ENCODE measurements at regions not wholly inside any gene's neighbourhood (a gene's known extent, or its start where the extent isn't known, plus 50 kb on each side); places are given as distances from the start of the nearest gene placed in this dataset.

GRCh38 chr6:167579806-167580618 lies 246.7 kb upstream of the AFDN start:
- TF ChIP-seq ZNF384 (IDR thresholded peaks at IDR 0.05) (no peak), SUZ12 (IDR thresholded peaks at IDR 0.05) (no peak), ELF4 (IDR thresholded peaks at IDR 0.05) (no peak), SP1 (IDR thresholded peaks at IDR 0.05) (no peak), BHLHE40 (IDR thresholded peaks at IDR 0.05; ENCODE audit: borderline replicate concordance) (no peak), FOXA1 (IDR thresholded peaks at IDR 0.05) (no peak), ARNT (IDR thresholded peaks at IDR 0.05) (no peak)

Data from HEK293T (cell line).